OCI-LY3 (cell line): ENCODE measurements at regions not wholly inside any gene's neighbourhood (a gene's known extent, or its start where the extent isn't known, plus 50 kb on each side); places are given as distances from the start of the nearest gene placed in this dataset.

Experiments used
- H2AFZ ChIP-seq: fragments of 200-600, 300-600 bp; shearing (Covaris generic); 2 replicates; pipeline ENCODE4 v1.6.0; 2014; ENCODE audit warnings: antibody characterized with exemption, low read depth, low read length
- H3K27ac ChIP-seq: fragments of 200-600, 300-600 bp; sonication (generic); 2 replicates; pipeline ENCODE4 v1.5.1; 2014; ENCODE audit warnings: mild to moderate bottlenecking, low read length, moderate library complexity, mixed read lengths
- H3K27me3 ChIP-seq: fragments of 200-600, 300-600 bp; sonication (generic); 2 replicates; pipeline ENCODE4 v1.6.1; 2014; ENCODE audit warnings: low read depth, low read length, mixed read lengths
- H3K36me3 ChIP-seq: fragments of 200-600, 300-600 bp; sonication (generic); replicated peaks from 2 replicates; pipeline ENCODE3; 2014; ENCODE audit warnings: low read depth, low read length, mixed read lengths
- H3K4me1 ChIP-seq: fragments of 300-600, 200-600 bp; sonication (generic); 2 replicates; pipeline ENCODE4 v1.6.1; 2014; ENCODE audit warnings: low read length, mixed read lengths
- H3K4me2 ChIP-seq: fragments of 200-600, 300-600 bp; sonication (generic); 2 replicates; pipeline ENCODE4 v1.6.1; 2014; ENCODE audit warnings: low read length, mixed read lengths
- H3K4me3 ChIP-seq: fragments of 300-600, 200-600 bp; sonication (generic); 2 replicates; pipeline ENCODE4 v1.5.1; 2014; ENCODE audit warnings: antibody characterized with exemption, mild to moderate bottlenecking, low read length, moderate library complexity
- H3K79me2 ChIP-seq: fragments of 300-600, 200-600 bp; shearing (Covaris generic); 2 replicates; pipeline ENCODE4 v1.6.1; 2014; ENCODE audit warnings: mild to moderate bottlenecking, low read length, mixed read lengths
- H3K9ac ChIP-seq: fragments of 300-600, 200-600 bp; shearing (Covaris generic); 2 replicates; pipeline ENCODE4 v1.6.0; 2014; ENCODE audit warnings: mild to moderate bottlenecking, low read length, moderate library complexity
- H3K9me3 ChIP-seq: fragments of 200-600, 300-600 bp; shearing (Covaris generic); 2 replicates; pipeline ENCODE4 v1.6.1; 2014; ENCODE audit warnings: low read length, mixed read lengths; ENCODE audit not compliant: insufficient read depth
- H4K20me1 ChIP-seq: fragments of 200-600, 300-600 bp; sonication (generic); 2 replicates; pipeline ENCODE4 v1.6.1; 2016; ENCODE audit warnings: low read length, mixed read lengths; ENCODE audit not compliant: insufficient read depth
- CTCF ChIP-seq: fragments of 200-600, 300-600 bp; sonication (generic); IDR thresholded peaks from 2 replicates; pipeline ENCODE4 v1.5.1; 2014; ENCODE audit warnings: antibody characterized with exemption, low read length, low read depth
- EZH2phosphoT487 ChIP-seq: fragments of 200-600 bp; shearing (Covaris generic); IDR thresholded peaks from 2 replicates; pipeline ENCODE4 v1.6.1; 2018; ENCODE audit warnings: antibody characterized with exemption, mixed run types, low read depth

- H3K27ac ChIP-seq = no peak overlapping the region
These were observed 67.8 kb upstream of the PPP2R2D start for GRCh38 chr10:131833013-131833412.

GRCh38 chr10:131833446-131834080 lies 67.2 kb upstream of the PPP2R2D start:
- H3K9ac ChIP-seq = no peak overlapping the region
- no peak overlapping the region for H3K4me3 ChIP-seq

More at GRCh38 chr10:131833013-131833412, 67.8 kb upstream of the PPP2R2D start:
- Histone ChIP-seq H3K9ac (no peak overlapping the region), H3K79me2 (no peaks in the 10 kb centered on the region), H3K4me3 (no peak overlapping the region), H3K4me1 (no peaks in the 10 kb centered on the region), H4K20me1 (no peaks in the 10 kb centered on the region), H2AFZ (no peak overlapping the region), H3K36me3 (no peaks in the 10 kb centered on the region), H3K4me2 (no peak overlapping the region), H3K9me3 (no peaks in the 10 kb centered on the region), H3K27me3 (no peaks in the 10 kb centered on the region)
- TF ChIP-seq CTCF (no peak), EZH2phosphoT487 (no peak)

GRCh38 chr10:131834152-131834810 lies 66.5 kb upstream of the PPP2R2D start:
- no peaks in the 10 kb centered on the region for H3K4me1 ChIP-seq
- no peaks in the 10 kb centered on the region for H3K79me2 ChIP-seq
- no peak overlapping the region for H3K9ac ChIP-seq
- no peak overlapping the region for H2AFZ ChIP-seq
- no peak overlapping the region for H3K4me2 ChIP-seq
- no peak for TF ChIP-seq CTCF
- TF ChIP-seq EZH2phosphoT487 = no peak
- H3K4me3 ChIP-seq = no peak overlapping the region
- H3K9me3 ChIP-seq = no peaks in the 10 kb centered on the region
- no peaks in the 10 kb centered on the region for H4K20me1 ChIP-seq
- H3K36me3 ChIP-seq = no peaks in the 10 kb centered on the region
- H3K27ac ChIP-seq = no peak overlapping the region
- H3K27me3 ChIP-seq = no peaks in the 10 kb centered on the region

More at GRCh38 chr10:131833446-131834080, 67.2 kb upstream of the PPP2R2D start:
- TF ChIP-seq EZH2phosphoT487 = no peak
- TF ChIP-seq CTCF = no peak
- Histone ChIP-seq H3K79me2 (no peaks in the 10 kb centered on the region), H3K9me3 (no peaks in the 10 kb centered on the region), H3K27ac (no peak overlapping the region), H3K4me1 (no peaks in the 10 kb centered on the region), H4K20me1 (no peaks in the 10 kb centered on the region), H3K36me3 (no peaks in the 10 kb centered on the region), H2AFZ (no peak overlapping the region), H3K4me2 (no peak overlapping the region), H3K27me3 (no peaks in the 10 kb centered on the region)

- Histone ChIP-seq H3K4me3 (no peak overlapping the region), H3K79me2 (no peaks in the 10 kb centered on the region), H4K20me1 (no peaks in the 10 kb centered on the region), H3K9ac (no peak overlapping the region), H3K4me2 (no peak overlapping the region), H3K27me3 (no peaks in the 10 kb centered on the region), H3K27ac (no peak overlapping the region), H3K4me1 (no peaks in the 10 kb centered on the region), H3K36me3 (no peaks in the 10 kb centered on the region), H3K9me3 (no peaks in the 10 kb centered on the region), H2AFZ (no peak overlapping the region)
- TF ChIP-seq EZH2phosphoT487 = no peak
- TF ChIP-seq CTCF = no peak
These were observed 61.7 kb upstream of the PPP2R2D start for GRCh38 chr10:131838966-131839742.
